Stimulated activated naive CD8-positive, alpha-beta T cell treated with anti-CD3 and anti-CD28 coated beads, Interleukin-15, Interleukin-2, amounts not matched to agents 100 ng/mL and 50 ng/mL, for 24 hours (primary cell): ENCODE measurements at regions not wholly inside any gene's neighbourhood (a gene's known extent, or its start where the extent isn't known, plus 50 kb on each side); places are given as distances from the start of the nearest gene placed in this dataset.

Source experiments
- H3K27ac Mint-ChIP-seq: one replicate; pipeline ENCODE4 v1.8.0; 2021; ENCODE audit warnings: mild to moderate bottlenecking, mixed read lengths
- H3K27me3 Mint-ChIP-seq: one replicate; pipeline ENCODE4 v1.8.0; 2021; ENCODE audit warnings: mixed read lengths
- H3K36me3 Mint-ChIP-seq: one replicate; pipeline ENCODE4 v1.8.0; 2021; ENCODE audit warnings: low read depth, mixed read lengths
- H3K4me1 Mint-ChIP-seq: one replicate; pipeline ENCODE4 v1.8.0; 2021; ENCODE audit warnings: low read depth, mixed read lengths
- H3K4me3 Mint-ChIP-seq: one replicate; pipeline ENCODE4 v1.8.0; 2021; ENCODE audit warnings: mild to moderate bottlenecking, mixed read lengths
- H3K9me3 Mint-ChIP-seq: one replicate; pipeline ENCODE4 v1.8.0; 2021; ENCODE audit warnings: mixed read lengths

GRCh38 chr4:153067376-153067775, 131.3 kb downstream of the FHDC1 start:
- H3K27ac Mint-ChIP-seq: no peak overlapping the region
- H3K4me3 Mint-ChIP-seq: no peak overlapping the region
- H3K9me3 Mint-ChIP-seq: no peaks in the 10 kb centered on the region
- H3K27me3 Mint-ChIP-seq: no peaks in the 10 kb centered on the region
- peaks cover 5% of the 10 kb centered on the region for H3K4me1 Mint-ChIP-seq
- H3K36me3 Mint-ChIP-seq: no peaks in the 10 kb centered on the region

GRCh38 chr4:153068751-153069150, 132.6 kb downstream of the FHDC1 start:
- Mint-ChIP-seq H3K9me3 (no peaks in the 10 kb centered on the region), H3K4me1 (peaks cover 5% of the 10 kb centered on the region), H3K27me3 (no peaks in the 10 kb centered on the region)

GRCh38 chr4:153071958-153072598, 132.2 kb upstream of the TRIM2 start:
- peaks cover 15% of the 10 kb centered on the region for H3K4me1 Mint-ChIP-seq
- H3K4me3 Mint-ChIP-seq: no peak overlapping the region
- no peak overlapping the region for H3K27ac Mint-ChIP-seq
- H3K36me3 Mint-ChIP-seq: no peaks in the 10 kb centered on the region
- no peaks in the 10 kb centered on the region for H3K27me3 Mint-ChIP-seq
- no peaks in the 10 kb centered on the region for H3K9me3 Mint-ChIP-seq

More at GRCh38 chr4:153068751-153069150, 132.6 kb downstream of the FHDC1 start:
- Mint-ChIP-seq H3K27ac (no peak overlapping the region), H3K4me3 (no peak overlapping the region), H3K36me3 (no peaks in the 10 kb centered on the region)

GRCh38 chr4:153072661-153073060, 131.6 kb upstream of the TRIM2 start:
- no peaks in the 10 kb centered on the region for H3K36me3 Mint-ChIP-seq
- no peak overlapping the region for H3K4me3 Mint-ChIP-seq
- H3K27ac Mint-ChIP-seq: no peak overlapping the region
- no peaks in the 10 kb centered on the region for H3K27me3 Mint-ChIP-seq
- H3K4me1 Mint-ChIP-seq: peaks cover 11% of the 10 kb centered on the region
- no peaks in the 10 kb centered on the region for H3K9me3 Mint-ChIP-seq

- Mint-ChIP-seq H3K9me3 (no peaks in the 10 kb centered on the region), H3K4me3 (no peak overlapping the region), H3K27ac (no peak overlapping the region), H3K27me3 (no peaks in the 10 kb centered on the region), H3K4me1 (peaks cover 12% of the 10 kb centered on the region), H3K36me3 (no peaks in the 10 kb centered on the region)
Observed at GRCh38 chr4:153074486-153074885, 129.8 kb upstream of the TRIM2 start.

- Mint-ChIP-seq H3K4me1 (peaks cover 18% of the 10 kb centered on the region), H3K27ac (no peak overlapping the region), H3K9me3 (no peaks in the 10 kb centered on the region), H3K36me3 (no peaks in the 10 kb centered on the region), H3K4me3 (no peak overlapping the region), H3K27me3 (no peaks in the 10 kb centered on the region)
Observed at GRCh38 chr4:153074936-153075630, 129.2 kb upstream of the TRIM2 start.

GRCh38 chr4:153075836-153076518, 128.3 kb upstream of the TRIM2 start:
- H3K36me3 Mint-ChIP-seq: no peaks in the 10 kb centered on the region
- no peaks in the 10 kb centered on the region for H3K9me3 Mint-ChIP-seq
- peaks cover 26% of the 10 kb centered on the region for H3K4me1 Mint-ChIP-seq
- H3K4me3 Mint-ChIP-seq: no peak overlapping the region
- H3K27me3 Mint-ChIP-seq: no peaks in the 10 kb centered on the region
- H3K27ac Mint-ChIP-seq: no peak overlapping the region

- Mint-ChIP-seq H3K27me3 (no peaks in the 10 kb centered on the region), H3K4me1 (peaks cover 35% of the 10 kb centered on the region), H3K9me3 (no peaks in the 10 kb centered on the region), H3K27ac (no peak overlapping the region), H3K36me3 (no peaks in the 10 kb centered on the region), H3K4me3 (no peak overlapping the region)
Observed at GRCh38 chr4:153076861-153077260, 127.4 kb upstream of the TRIM2 start.

GRCh38 chr4:153079857-153080391, 124.3 kb upstream of the TRIM2 start:
- Mint-ChIP-seq H3K9me3 (no peaks in the 10 kb centered on the region), H3K27ac (no peak overlapping the region), H3K4me3 (no peak overlapping the region), H3K27me3 (peaks cover 3% of the 10 kb centered on the region), H3K4me1 (peaks cover 55% of the 10 kb centered on the region), H3K36me3 (no peaks in the 10 kb centered on the region)

GRCh38 chr4:153081006-153081580, 123.2 kb upstream of the TRIM2 start:
- H3K27ac Mint-ChIP-seq: no peak overlapping the region
- no peaks in the 10 kb centered on the region for H3K36me3 Mint-ChIP-seq
- no peaks in the 10 kb centered on the region for H3K9me3 Mint-ChIP-seq
- H3K4me3 Mint-ChIP-seq: no peak overlapping the region
- H3K27me3 Mint-ChIP-seq: peaks cover 6% of the 10 kb centered on the region
- peaks cover 56% of the 10 kb centered on the region for H3K4me1 Mint-ChIP-seq

GRCh38 chr4:153081693-153082092, 122.5 kb upstream of the TRIM2 start:
- H3K27ac Mint-ChIP-seq: peak overlapping the region; percentile 0
- peaks cover 56% of the 10 kb centered on the region for H3K4me1 Mint-ChIP-seq
- no peaks in the 10 kb centered on the region for H3K36me3 Mint-ChIP-seq
- no peak overlapping the region for H3K4me3 Mint-ChIP-seq
- H3K27me3 Mint-ChIP-seq: peaks cover 6% of the 10 kb centered on the region
- H3K9me3 Mint-ChIP-seq: no peaks in the 10 kb centered on the region

- H3K4me1 Mint-ChIP-seq: peaks cover 56% of the 10 kb centered on the region
- H3K27ac Mint-ChIP-seq: no peak overlapping the region
- H3K4me3 Mint-ChIP-seq: no peak overlapping the region
- H3K27me3 Mint-ChIP-seq: peaks cover 6% of the 10 kb centered on the region
- H3K36me3 Mint-ChIP-seq: no peaks in the 10 kb centered on the region
- H3K9me3 Mint-ChIP-seq: no peaks in the 10 kb centered on the region
Observed at GRCh38 chr4:153082322-153083301, 121.6 kb upstream of the TRIM2 start.

GRCh38 chr4:153083447-153083947, 120.7 kb upstream of the TRIM2 start:
- Mint-ChIP-seq H3K4me1 (peaks cover 56% of the 10 kb centered on the region), H3K4me3 (no peak overlapping the region), H3K27me3 (peaks cover 6% of the 10 kb centered on the region), H3K36me3 (no peaks in the 10 kb centered on the region), H3K27ac (no peak overlapping the region), H3K9me3 (no peaks in the 10 kb centered on the region)
